Lower leg skin (tissue), 3 donors: ENCODE measurements at regions not wholly inside any gene's neighbourhood (a gene's known extent, or its start where the extent isn't known, plus 50 kb on each side); places are given as distances from the start of the nearest gene placed in this dataset.

Experiments
- POLR2A ChIP-seq, 2 donors: fragments of 450-650 bp; IDR thresholded peaks; one replicate each; pipeline ENCODE4 v1.6.1; 2016 to 2017; ENCODE audit warnings: antibody characterized with exemption in 2 of 2, mild to moderate bottlenecking in 1 of 2, moderate library complexity in 1 of 2
- TF ChIP-seq, protein P1 (sequence below), 3 donors: fragments of 450-650 bp; IDR thresholded peaks; one replicate each; pipeline ENCODE4 v1.5.1; 2016; ENCODE audit warnings: antibody characterized with exemption in 3 of 3, mild to moderate bottlenecking in 3 of 3, moderate library complexity in 2 of 3

DNA sequence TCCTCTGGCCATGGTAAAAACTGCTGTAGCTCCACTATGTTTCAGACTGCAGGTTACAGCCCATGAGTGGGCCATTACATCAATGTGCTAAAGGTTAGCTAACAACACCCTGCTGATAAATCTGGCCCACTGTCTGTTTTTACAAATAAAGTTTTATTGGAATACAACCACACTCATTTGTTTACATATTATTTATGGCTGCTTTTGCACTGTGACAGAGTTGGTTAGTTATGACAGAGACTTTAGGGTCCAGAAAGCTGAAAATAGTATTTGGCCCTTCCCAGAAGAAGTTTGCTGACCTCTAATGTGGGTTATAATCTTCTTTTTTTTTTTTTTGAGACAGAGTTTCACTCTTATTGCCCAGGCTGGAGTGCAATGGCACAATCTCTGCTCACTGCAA is 134.2 kb upstream of the PWP1 start:
- TF ChIP-seq, protein P1, sequence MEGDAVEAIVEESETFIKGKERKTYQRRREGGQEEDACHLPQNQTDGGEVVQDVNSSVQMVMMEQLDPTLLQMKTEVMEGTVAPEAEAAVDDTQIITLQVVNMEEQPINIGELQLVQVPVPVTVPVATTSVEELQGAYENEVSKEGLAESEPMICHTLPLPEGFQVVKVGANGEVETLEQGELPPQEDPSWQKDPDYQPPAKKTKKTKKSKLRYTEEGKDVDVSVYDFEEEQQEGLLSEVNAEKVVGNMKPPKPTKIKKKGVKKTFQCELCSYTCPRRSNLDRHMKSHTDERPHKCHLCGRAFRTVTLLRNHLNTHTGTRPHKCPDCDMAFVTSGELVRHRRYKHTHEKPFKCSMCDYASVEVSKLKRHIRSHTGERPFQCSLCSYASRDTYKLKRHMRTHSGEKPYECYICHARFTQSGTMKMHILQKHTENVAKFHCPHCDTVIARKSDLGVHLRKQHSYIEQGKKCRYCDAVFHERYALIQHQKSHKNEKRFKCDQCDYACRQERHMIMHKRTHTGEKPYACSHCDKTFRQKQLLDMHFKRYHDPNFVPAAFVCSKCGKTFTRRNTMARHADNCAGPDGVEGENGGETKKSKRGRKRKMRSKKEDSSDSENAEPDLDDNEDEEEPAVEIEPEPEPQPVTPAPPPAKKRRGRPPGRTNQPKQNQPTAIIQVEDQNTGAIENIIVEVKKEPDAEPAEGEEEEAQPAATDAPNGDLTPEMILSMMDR (IDR thresholded peaks at IDR 0.05) = no peak
- TF ChIP-seq POLR2A (IDR thresholded peaks at IDR 0.05) = no peak
